B cell (primary cell): ENCODE measurements at regions not wholly inside any gene's neighbourhood (a gene's known extent, or its start where the extent isn't known, plus 50 kb on each side); places are given as distances from the start of the nearest gene placed in this dataset.
"Not testable (repeated sequence)": the region's sequence is repeated elsewhere in the genome, so short reads cannot be mapped to it uniquely, and the experiment has no call there.

Source experiments
- ATAC-seq: fragments of 200-7000 bp; cut with Tn5 transposase; one replicate; pipeline ENCODE4 v1.10.0; 2021; ENCODE audit warnings: low read depth, mild to moderate bottlenecking, moderate number of reproducible peaks, moderate library complexity
- CTCF ChIA-PET: fragments of 350-600 bp; sonication (Branson Sonifier 250); formaldehyde crosslinking; loops from one replicate; lab custom pipeline; 2021; ENCODE audit warnings: antibody characterized with exemption, inconsistent platforms; lab: Charles Lee
- POLR2A ChIA-PET: fragments of 350-600 bp; sonication (Branson Sonifier 250); formaldehyde crosslinking; loops from one replicate; lab custom pipeline; 2021; ENCODE audit warnings: antibody characterized with exemption; lab: Charles Lee
- DNase-seq: peaks from one replicate; pipeline ENCODE4 v3.0.0; 2013
- H2AFZ ChIP-seq: 2 replicates; pipeline ENCODE4 v1.6.1; 2012; ENCODE audit warnings: mild to moderate bottlenecking, low read depth, low read length; ENCODE audit not compliant: insufficient read depth, poor library complexity, severe bottlenecking
- H3K27ac ChIP-seq, 2 donors: 1 replicate in 1 of 2; 2 replicates in 1 of 2; pipeline ENCODE4 v1.5.1; 2012 to 2013; ENCODE audit warnings: low read length in 2 of 2, mild to moderate bottlenecking in 2 of 2, moderate library complexity in 1 of 2
- H3K27me3 ChIP-seq, 4 experiments: fragments of 200-600 bp in 1 of 4; sonication (generic) in 1 of 4; replicated peaks in 1 of 4; 1 replicate in 2 of 4; 2 replicates in 2 of 4; pipeline versions ENCODE4 v1.6.1 to v1.7.0; 2013 to 2016; ENCODE audit warnings: low read length in 3 of 4, mild to moderate bottlenecking in 2 of 4, mixed read lengths in 1 of 4, moderate library complexity in 1 of 4; ENCODE audit not compliant: insufficient read depth in 4 of 4, control insufficient read depth in 3 of 4; ENCODE audit errors: control extremely low read depth in 1 of 4
- H3K36me3 ChIP-seq, 2 experiments: replicated peaks in 1 of 2; 1 replicate in 1 of 2; 2 replicates in 1 of 2; pipeline versions ENCODE4 v1.6.1 to v1.7.1; 2013; ENCODE audit warnings: low read length in 1 of 2; ENCODE audit not compliant: insufficient read depth in 2 of 2, control insufficient read depth in 1 of 2; ENCODE audit errors: control extremely low read depth in 1 of 2, extremely low read depth in 1 of 2
- H3K4me1 ChIP-seq, 2 donors: fragments of 200-600 bp in 1 of 2; sonication (generic) in 1 of 2; 1 replicate in 1 of 2; 2 replicates in 1 of 2; pipeline versions ENCODE4 v1.5.1 to v1.6.1; 2013 to 2017; ENCODE audit warnings: low read length in 2 of 2; ENCODE audit not compliant: control insufficient read depth in 2 of 2, insufficient read depth in 2 of 2
- H3K4me2 ChIP-seq: replicated peaks from 2 replicates; pipeline ENCODE3; 2012; ENCODE audit warnings: mild to moderate bottlenecking, low read depth, low read length; ENCODE audit not compliant: poor library complexity, severe bottlenecking
- H3K4me3 ChIP-seq, 5 experiments: fragments of 200-600 bp in 1 of 5; sonication (generic) in 1 of 5; 1 replicate in 3 of 5; 2 replicates in 2 of 5; pipeline versions ENCODE4 v1.5.1 to v1.7.0; 2011 to 2016; ENCODE audit warnings: low read length in 4 of 5, mild to moderate bottlenecking in 4 of 5, low read depth in 2 of 5, control low read depth in 1 of 5, moderate library complexity in 1 of 5; ENCODE audit not compliant: insufficient read depth in 1 of 5; ENCODE audit errors: control extremely low read depth in 1 of 5, extremely low read depth in 1 of 5
- H3K79me2 ChIP-seq: fragments of 200-600 bp; sonication (generic); one replicate; pipeline ENCODE4 v1.6.0; 2016; ENCODE audit warnings: low read length; ENCODE audit not compliant: control insufficient read depth, insufficient read depth
- H3K9ac ChIP-seq: fragments of 200-600 bp; sonication (generic); 2 replicates; pipeline ENCODE4 v1.6.1; 2017; ENCODE audit warnings: mild to moderate bottlenecking, low read length, moderate library complexity
- H3K9me3 ChIP-seq, 3 donors: one replicate each; pipeline versions ENCODE4 v1.6.1 to v1.7.1; 2013; ENCODE audit warnings: low read length in 2 of 3; ENCODE audit not compliant: control insufficient read depth in 2 of 3, insufficient read depth in 1 of 3; ENCODE audit errors: control extremely low read depth in 1 of 3
- H4K20me1 ChIP-seq: 2 replicates; pipeline ENCODE4 v1.6.0; 2012; ENCODE audit warnings: mild to moderate bottlenecking, low read length; ENCODE audit not compliant: insufficient read depth, control insufficient read depth, poor library complexity, severe bottlenecking
- H3K27ac Mint-ChIP-seq: one replicate; pipeline ENCODE4 v1.8.0; 2021; ENCODE audit warnings: mixed read lengths
- H3K27me3 Mint-ChIP-seq: one replicate; pipeline ENCODE4 v1.8.0; 2021; ENCODE audit warnings: mixed read lengths
- H3K4me1 Mint-ChIP-seq: one replicate; pipeline ENCODE4 v1.8.0; 2021; ENCODE audit warnings: mixed read lengths
- H3K4me3 Mint-ChIP-seq: one replicate; pipeline ENCODE4 v1.8.0; 2021; ENCODE audit warnings: mixed read lengths
- H3K9me3 Mint-ChIP-seq: one replicate; pipeline ENCODE4 v1.8.0; 2022; ENCODE audit warnings: mixed read lengths; ENCODE audit not compliant: insufficient read depth
- CTCF ChIP-seq: fragments of 200-600 bp; IDR thresholded peaks from one replicate; pipeline ENCODE4 v1.8.0; 2022; ENCODE audit warnings: antibody characterized with exemption, mild to moderate bottlenecking
- EZH2 ChIP-seq: IDR thresholded peaks from 2 replicates; pipeline ENCODE4 v1.6.1; 2012; ENCODE audit warnings: borderline replicate concordance, low read depth, mild to moderate bottlenecking, moderate library complexity, low read length; ENCODE audit not compliant: insufficient read depth, poor library complexity, severe bottlenecking
- WGBS: methylation state at CpG from one replicate; pipeline ENCODE4 v1.1.5; 2013; ENCODE audit warnings: missing lambda C conversion rate; ENCODE audit not compliant: insufficient coverage; 5-methylcytosine and 5-hydroxymethylcytosine counted together
- intact Hi-C: fragments of 100-400 bp; cut with micrococcal nuclease; formaldehyde crosslinking; loops from one replicate; pipeline ENCODE4 v1.10.0; 2022

GRCh38 chr12:90455756-90456155, 499.2 kb downstream of the CCER1 start:
- no peaks in the 10 kb centered on the region for H3K79me2 ChIP-seq
- WGBS: 80% methylated on average over 1 of the region's 2 CpGs
- H3K27me3 ChIP-seq: no peaks in the 10 kb centered on the region
- no peaks in the 10 kb centered on the region for H3K27me3 Mint-ChIP-seq
- DNase-seq: no peak
- no peaks in the 10 kb centered on the region for H4K20me1 ChIP-seq
- H3K27ac Mint-ChIP-seq: no peak overlapping the region
- ChIA-PET CTCF (no interaction called here), POLR2A (no interaction called here)
- no peak overlapping the region for H3K4me2 ChIP-seq
- no peak overlapping the region for H2AFZ ChIP-seq
- H3K4me1 ChIP-seq: no peaks in the 10 kb centered on the region
- no peaks in the 10 kb centered on the region for H3K4me1 Mint-ChIP-seq
- no peaks in the 10 kb centered on the region for H3K9me3 Mint-ChIP-seq
- intact Hi-C loops: no loop called here
- no peak overlapping the region for H3K27ac ChIP-seq
- no peak for ATAC-seq
- no peak overlapping the region for H3K4me3 ChIP-seq
- peaks cover 0 to 1% (median 0%) of the 10 kb centered on the region in 3 donors for H3K9me3 ChIP-seq
- no peak overlapping the region for H3K9ac ChIP-seq
- no peak for TF ChIP-seq EZH2
- TF ChIP-seq CTCF: no peak
- H3K36me3 ChIP-seq: no peaks in the 10 kb centered on the region
- no peak overlapping the region for H3K4me3 Mint-ChIP-seq

- Histone ChIP-seq H3K36me3 (no peaks in the 10 kb centered on the region), H3K4me1 (no peaks in the 10 kb centered on the region), H3K9ac (no peak overlapping the region), H3K4me3 (no peak overlapping the region), H3K79me2 (no peaks in the 10 kb centered on the region), H3K4me2 (no peak overlapping the region), H3K27me3 (no peaks in the 10 kb centered on the region), H4K20me1 (no peaks in the 10 kb centered on the region), H3K27ac (no peak overlapping the region), H2AFZ (no peak overlapping the region), H3K9me3 (peaks cover 0 to 3% (median 2%) of the 10 kb centered on the region in 3 donors)
- H3K4me1 Mint-ChIP-seq: no peaks in the 10 kb centered on the region
- ChIA-PET POLR2A (no interaction called here), CTCF (no interaction called here)
- H3K27ac Mint-ChIP-seq: no peak overlapping the region
- TF ChIP-seq CTCF (no peak), EZH2 (no peak)
- intact Hi-C loops: no loop called here
- no peak overlapping the region for H3K4me3 Mint-ChIP-seq
- no peaks in the 10 kb centered on the region for H3K9me3 Mint-ChIP-seq
- DNase-seq (no peak), ATAC-seq (no peak)
- no peaks in the 10 kb centered on the region for H3K27me3 Mint-ChIP-seq
Observed at GRCh38 chr12:90449611-90450010, 505.4 kb downstream of the CCER1 start.

- CTCF ChIA-PET, H3K9me3 ChIP-seq, H2AFZ ChIP-seq, H3K4me3 Mint-ChIP-seq, H4K20me1 ChIP-seq, H3K36me3 ChIP-seq, ATAC-seq, H3K9ac ChIP-seq, H3K4me2 ChIP-seq, POLR2A ChIA-PET, H3K27me3 ChIP-seq, DNase-seq, H3K4me3 ChIP-seq, H3K4me1 ChIP-seq, H3K9me3 Mint-ChIP-seq, H3K27ac Mint-ChIP-seq, H3K4me1 Mint-ChIP-seq, intact Hi-C loops, H3K27ac ChIP-seq, H3K79me2 ChIP-seq, H3K27me3 Mint-ChIP-seq: not testable (repeated sequence)
- 82% methylated on average over 3 of the region's 7 CpGs for WGBS
Observed at GRCh38 chr12:90443466-90443865, 511.5 kb downstream of the CCER1 start.
